B cell (primary cell): ENCODE measurements at regions not wholly inside any gene's neighbourhood (a gene's known extent, or its start where the extent isn't known, plus 50 kb on each side); places are given as distances from the start of the nearest gene placed in this dataset.

Experiments used
- EZH2 ChIP-seq: IDR thresholded peaks from 2 replicates; pipeline ENCODE4 v1.6.1; 2012; ENCODE audit warnings: borderline replicate concordance, low read depth, mild to moderate bottlenecking, moderate library complexity, low read length; ENCODE audit not compliant: insufficient read depth, poor library complexity, severe bottlenecking
- TF ChIP-seq, protein P1 (sequence below): fragments of 200-600 bp; IDR thresholded peaks from one replicate; pipeline ENCODE4 v1.8.0; 2022; ENCODE audit warnings: antibody characterized with exemption, mild to moderate bottlenecking

DNA sequence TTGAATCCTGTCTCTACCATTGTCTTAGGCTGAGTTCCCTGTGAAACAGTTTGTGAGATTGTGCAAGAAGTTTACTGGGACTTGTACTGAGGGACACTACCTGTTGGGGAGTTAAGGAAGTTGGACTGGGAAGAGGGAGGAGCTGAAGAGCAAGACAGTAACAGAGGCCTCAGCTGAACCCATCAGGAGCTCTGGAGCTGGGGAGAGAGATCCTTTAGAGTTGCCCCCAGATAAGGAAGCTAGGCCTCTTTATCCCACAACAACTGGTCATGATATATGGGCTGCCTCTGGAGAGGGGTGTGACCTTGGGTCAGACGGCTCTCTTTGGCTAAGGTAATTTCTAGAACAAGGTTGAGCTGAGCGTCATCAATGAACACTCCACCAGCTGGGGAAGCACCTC lies 137.8 kb upstream of the SLC4A4 start:
- no peak for TF ChIP-seq EZH2
- TF ChIP-seq, protein P1, sequence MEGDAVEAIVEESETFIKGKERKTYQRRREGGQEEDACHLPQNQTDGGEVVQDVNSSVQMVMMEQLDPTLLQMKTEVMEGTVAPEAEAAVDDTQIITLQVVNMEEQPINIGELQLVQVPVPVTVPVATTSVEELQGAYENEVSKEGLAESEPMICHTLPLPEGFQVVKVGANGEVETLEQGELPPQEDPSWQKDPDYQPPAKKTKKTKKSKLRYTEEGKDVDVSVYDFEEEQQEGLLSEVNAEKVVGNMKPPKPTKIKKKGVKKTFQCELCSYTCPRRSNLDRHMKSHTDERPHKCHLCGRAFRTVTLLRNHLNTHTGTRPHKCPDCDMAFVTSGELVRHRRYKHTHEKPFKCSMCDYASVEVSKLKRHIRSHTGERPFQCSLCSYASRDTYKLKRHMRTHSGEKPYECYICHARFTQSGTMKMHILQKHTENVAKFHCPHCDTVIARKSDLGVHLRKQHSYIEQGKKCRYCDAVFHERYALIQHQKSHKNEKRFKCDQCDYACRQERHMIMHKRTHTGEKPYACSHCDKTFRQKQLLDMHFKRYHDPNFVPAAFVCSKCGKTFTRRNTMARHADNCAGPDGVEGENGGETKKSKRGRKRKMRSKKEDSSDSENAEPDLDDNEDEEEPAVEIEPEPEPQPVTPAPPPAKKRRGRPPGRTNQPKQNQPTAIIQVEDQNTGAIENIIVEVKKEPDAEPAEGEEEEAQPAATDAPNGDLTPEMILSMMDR, result no peak
